HG03442 (cell line): ENCODE measurements at regions not wholly inside any gene's neighbourhood (a gene's known extent, or its start where the extent isn't known, plus 50 kb on each side); places are given as distances from the start of the nearest gene placed in this dataset.
"Not testable (repeated sequence)": the region's sequence is repeated elsewhere in the genome, so short reads cannot be mapped to it uniquely, and the experiment has no call there.

Experiments
- ATAC-seq: cut with Tn5 transposase; IDR thresholded peaks from one replicate; pipeline ENCODE4 v1.9.1; 2021; ENCODE audit warnings: mild to moderate bottlenecking, moderate library complexity; ENCODE audit not compliant: unreplicated experiment

DNA sequence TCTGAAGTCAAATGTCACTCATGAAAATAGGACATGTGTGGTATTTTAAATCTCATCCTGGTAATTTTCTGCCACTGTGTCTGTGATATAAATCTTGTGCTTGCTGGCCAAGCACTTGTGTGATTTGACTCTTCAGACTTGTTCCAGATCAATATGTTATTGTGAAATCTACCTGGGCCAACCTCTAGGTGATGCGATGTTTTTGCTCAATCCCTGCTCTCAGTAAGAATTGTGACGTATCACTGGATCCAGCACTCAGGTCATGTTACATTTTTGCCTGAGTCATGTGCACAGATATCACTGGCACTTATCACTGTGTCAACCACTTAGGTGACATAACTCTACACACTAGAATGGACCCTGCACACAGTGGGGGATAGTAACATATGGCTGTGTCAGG is 100.4 kb upstream of the BPY2C start:
- not testable (repeated sequence) for ATAC-seq

DNA sequence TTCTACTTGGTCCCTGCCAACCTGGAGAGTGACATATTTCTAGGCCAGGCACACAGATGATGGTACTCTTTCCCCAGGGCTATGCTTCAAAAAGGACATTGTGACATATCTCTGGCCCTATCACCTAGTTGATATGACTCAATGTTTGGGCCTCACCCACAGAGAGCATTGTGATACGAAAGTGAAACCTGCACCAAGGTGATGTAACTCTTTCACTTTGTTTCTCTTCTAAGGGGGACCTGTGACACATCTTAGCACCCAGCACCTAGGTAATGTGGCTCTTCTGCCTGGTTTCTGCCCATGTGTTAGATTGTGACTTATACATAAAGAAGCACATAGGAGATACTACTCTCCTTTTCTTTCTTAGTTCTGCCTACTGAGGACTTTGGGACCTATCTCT is 96.1 kb upstream of the BPY2C start:
- peak; percentile 100 for ATAC-seq

DNA sequence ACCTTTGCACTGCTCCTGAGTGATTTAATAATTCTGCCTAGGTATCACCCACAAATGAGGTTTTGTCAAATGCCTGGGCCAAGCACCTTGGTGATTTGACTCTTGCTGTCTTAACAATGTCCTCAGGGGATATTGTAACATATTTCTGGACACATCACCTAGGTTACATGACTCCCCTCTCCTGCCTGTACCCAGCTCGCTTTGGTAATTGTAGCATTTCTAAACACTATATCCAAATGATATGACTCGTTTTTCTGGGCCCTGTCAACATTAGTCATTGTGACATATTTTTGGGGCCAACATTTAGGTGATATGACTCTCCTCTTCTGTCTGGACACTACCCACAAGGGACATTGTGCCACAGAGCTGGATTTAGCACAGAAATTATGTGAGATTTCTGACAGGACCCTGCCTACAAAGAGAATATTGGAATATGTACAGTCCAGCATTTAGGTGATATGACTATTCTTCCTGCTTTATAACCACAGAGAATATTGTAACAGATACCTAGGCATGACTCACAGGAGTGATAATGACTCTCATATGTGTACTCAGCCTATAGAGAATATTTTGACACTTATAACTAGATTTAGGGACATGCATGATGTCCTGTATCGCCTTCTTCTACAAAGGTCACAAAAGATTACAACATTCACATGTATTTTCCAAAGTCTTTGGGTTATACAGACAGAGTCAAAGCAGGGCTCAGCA is 80.4 kb upstream of the BPY2C start:
- ATAC-seq, result not testable (repeated sequence)

DNA sequence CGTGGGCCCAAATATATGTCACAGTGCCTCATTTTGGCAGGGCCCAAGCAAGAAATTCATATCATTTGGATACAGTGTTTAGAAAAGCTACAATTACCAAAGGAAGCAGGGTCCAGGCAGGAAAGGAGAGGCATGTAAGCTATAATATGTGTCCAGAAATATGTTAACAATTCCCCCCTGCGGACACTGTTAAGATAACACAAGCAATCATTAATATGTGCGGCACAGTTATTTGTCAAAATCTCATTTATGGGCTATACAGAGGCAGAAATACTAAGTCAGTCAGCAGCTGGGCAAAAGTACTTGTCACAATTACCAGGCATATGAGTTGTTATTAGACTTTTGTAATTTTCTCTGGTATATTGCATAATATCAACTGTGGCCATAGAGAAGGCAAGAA is 69.0 kb upstream of the BPY2C start:
- ATAC-seq, result not testable (repeated sequence)

DNA sequence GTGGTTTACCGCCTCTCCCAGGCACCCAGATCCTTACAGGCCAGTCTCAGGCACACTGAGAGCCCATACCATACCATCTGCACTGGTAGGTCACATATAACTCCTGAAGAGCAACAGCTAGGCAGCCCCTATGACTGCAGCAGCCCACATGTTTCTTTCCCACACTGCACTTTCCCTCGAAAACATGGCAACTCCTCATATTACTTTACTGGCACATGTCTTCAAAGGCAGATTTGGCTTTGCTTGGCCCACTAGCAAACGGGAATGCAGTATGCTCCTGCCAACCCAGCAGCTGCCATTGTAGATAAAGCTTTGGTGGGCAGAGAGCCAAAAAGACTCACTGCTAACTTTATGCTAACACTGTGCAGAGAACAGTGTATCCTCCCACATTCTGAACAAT is 56.3 kb upstream of the BPY2C start:
- ATAC-seq, result not testable (repeated sequence)
